Mesodermal cell (in vitro differentiated cells): ENCODE measurements at regions not wholly inside any gene's neighbourhood (a gene's known extent, or its start where the extent isn't known, plus 50 kb on each side); places are given as distances from the start of the nearest gene placed in this dataset.

Experiments
- H3K27ac ChIP-seq: 2 replicates; pipeline ENCODE4 v1.7.0; 2013; ENCODE audit warnings: mild to moderate bottlenecking, low read depth, low read length, moderate library complexity; ENCODE audit not compliant: severe bottlenecking
- H3K36me3 ChIP-seq: 2 replicates; pipeline ENCODE4 v1.7.1; 2013; ENCODE audit warnings: mild to moderate bottlenecking, low read length, moderate library complexity; ENCODE audit not compliant: control insufficient read depth, insufficient read depth
- H3K4me1 ChIP-seq: one replicate; pipeline ENCODE4 v1.7.1; 2013; ENCODE audit warnings: mild to moderate bottlenecking, low read length; ENCODE audit not compliant: insufficient read depth, control insufficient read depth, poor library complexity, severe bottlenecking
- H3K4me3 ChIP-seq: 2 replicates; pipeline ENCODE4 v1.7.0; 2013; ENCODE audit warnings: low read length, control low read depth, mild to moderate bottlenecking; ENCODE audit not compliant: insufficient read depth, poor library complexity, severe bottlenecking; ENCODE audit errors: extremely low read depth
- H3K9me3 ChIP-seq: 2 replicates; pipeline ENCODE4 v1.7.1; 2013; ENCODE audit warnings: mild to moderate bottlenecking, low read length, moderate library complexity; ENCODE audit not compliant: control insufficient read depth
- WGBS, 2 experiments: methylation state at CpG; one replicate each; pipeline ENCODE4 v1.1.5; 2013; ENCODE audit warnings: missing lambda C conversion rate in 2 of 2; ENCODE audit not compliant: insufficient coverage in 2 of 2; 5-methylcytosine and 5-hydroxymethylcytosine counted together

- Histone ChIP-seq H3K27ac (no peak overlapping the region), H3K4me3 (no peak overlapping the region), H3K36me3 (no peaks in the 10 kb centered on the region), H3K9me3 (no peaks in the 10 kb centered on the region), H3K4me1 (peaks cover 20% of the 10 kb centered on the region)
- WGBS, 2 experiments: 78 to 86% methylated on average over 6 of the region's 6 CpGs
Observed at GRCh38 chr2:236691799-236692167, 122.2 kb downstream of the ACKR3 start.

- Histone ChIP-seq H3K9me3 (no peaks in the 10 kb centered on the region), H3K27ac (no peak overlapping the region), H3K36me3 (no peaks in the 10 kb centered on the region), H3K4me1 (peaks cover 20% of the 10 kb centered on the region), H3K4me3 (no peak overlapping the region)
- 95 to 96% methylated on average over 6 to 7 of the region's 7 CpGs for WGBS, 2 experiments
Observed at GRCh38 chr2:236692937-236693336, 123.3 kb downstream of the ACKR3 start.

DNA sequence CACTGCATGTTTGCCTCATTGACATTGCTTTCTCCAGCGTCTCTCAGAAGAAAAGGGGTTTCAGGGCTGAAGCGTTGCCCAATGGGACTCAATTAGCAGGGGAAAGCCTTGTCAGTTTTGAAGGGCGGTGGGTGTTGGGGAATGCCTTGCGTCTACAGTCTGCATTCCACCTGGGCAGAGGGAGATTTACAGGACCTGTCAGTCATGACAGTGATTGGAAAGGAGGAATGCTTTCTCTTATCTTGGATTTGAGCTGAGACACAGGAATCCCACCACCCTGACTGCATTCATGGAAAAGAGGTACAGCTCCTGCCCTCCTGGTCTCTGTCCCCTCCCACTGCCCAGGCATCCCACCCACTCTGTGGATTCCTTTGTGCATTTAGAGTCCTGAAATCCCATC is 123.9 kb downstream of the ACKR3 start:
- peak overlapping the region; percentile 79 for H3K27ac ChIP-seq
- peaks cover 20% of the 10 kb centered on the region for H3K4me1 ChIP-seq
- WGBS, 2 experiments: 64 to 71% methylated on average over 4 of the region's 4 CpGs
- H3K9me3 ChIP-seq: no peaks in the 10 kb centered on the region
- no peak overlapping the region for H3K4me3 ChIP-seq
- H3K36me3 ChIP-seq: no peaks in the 10 kb centered on the region

DNA sequence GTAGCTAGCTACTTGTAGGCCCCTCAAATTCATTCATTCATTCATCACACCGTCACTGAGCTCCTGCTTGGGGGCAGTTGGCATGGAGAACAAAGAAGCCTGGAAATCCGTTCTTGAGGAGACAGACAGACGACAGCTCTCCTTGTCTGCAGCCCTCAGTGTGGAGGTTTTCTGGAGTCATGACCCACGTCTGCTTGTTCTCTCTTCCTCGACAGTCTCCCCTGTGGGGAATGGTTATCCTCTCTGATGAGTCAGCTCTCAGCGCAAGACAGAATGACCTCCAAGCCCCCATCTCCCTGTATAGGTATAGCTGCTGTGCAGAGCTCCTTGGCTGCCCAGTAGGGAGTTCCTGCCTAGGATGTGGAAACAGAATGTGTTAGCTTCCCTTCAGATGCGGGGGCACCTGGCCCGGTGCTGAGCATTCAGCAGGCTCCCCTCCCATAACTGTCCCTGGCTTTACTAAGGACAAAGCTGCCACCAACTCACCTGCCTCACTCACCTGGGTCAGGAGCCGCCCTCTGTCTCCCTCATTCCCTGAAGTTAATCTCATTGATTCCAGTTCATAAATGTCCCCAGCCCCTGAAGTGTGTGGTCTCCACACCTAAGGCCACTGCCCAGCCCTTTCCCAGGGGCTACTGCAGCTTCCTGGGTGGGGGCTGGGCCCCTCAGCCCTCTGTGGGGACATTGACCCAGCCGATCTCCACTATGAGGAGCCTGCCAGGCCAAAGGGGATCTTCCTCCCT is 124.7 kb downstream of the ACKR3 start:
- Histone ChIP-seq H3K9me3 (no peaks in the 10 kb centered on the region), H3K4me1 (peaks cover 20% of the 10 kb centered on the region), H3K27ac (peak overlapping the region; percentile 79), H3K36me3 (no peaks in the 10 kb centered on the region), H3K4me3 (no peak overlapping the region)
- WGBS, 2 experiments: 64 to 79% methylated on average over 8 to 9 of the region's 10 CpGs

GRCh38 chr2:236696834-236697233 is 127.2 kb downstream of the ACKR3 start:
- Histone ChIP-seq H3K27ac (no peak overlapping the region), H3K4me1 (peaks cover 17% of the 10 kb centered on the region), H3K4me3 (no peak overlapping the region), H3K36me3 (no peaks in the 10 kb centered on the region), H3K9me3 (no peaks in the 10 kb centered on the region)
- 57 to 67% methylated on average over 3 of the region's 3 CpGs for WGBS, 2 experiments

DNA sequence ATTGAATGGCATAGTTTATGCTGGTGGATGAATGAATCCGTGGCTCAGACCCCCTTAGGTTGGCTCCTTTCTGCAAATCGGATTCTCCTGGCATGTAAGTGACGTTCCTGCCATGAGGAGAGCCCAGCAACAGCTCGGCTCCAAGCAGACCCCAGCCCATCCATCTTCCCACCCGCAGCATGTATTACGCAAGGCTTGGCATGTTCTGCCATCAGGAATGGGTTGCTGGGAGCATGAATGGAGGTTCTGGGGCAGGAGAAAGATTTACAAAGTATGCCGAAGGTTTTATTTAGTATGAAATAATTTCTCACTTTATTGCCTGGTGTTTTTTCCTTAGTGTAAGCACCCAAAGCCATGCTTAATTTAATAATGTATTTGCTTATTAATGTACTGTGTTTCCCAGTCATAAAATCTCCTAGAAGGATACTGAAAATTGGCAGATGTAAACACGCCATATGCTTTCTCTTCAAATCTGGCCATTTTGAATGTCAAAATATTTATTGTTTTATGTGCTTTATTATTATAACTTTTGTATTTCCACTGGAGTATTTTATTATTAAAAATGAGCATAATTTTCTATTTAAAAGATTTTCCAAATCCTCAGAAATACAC is 128.5 kb downstream of the ACKR3 start:
- H3K36me3 ChIP-seq: no peaks in the 10 kb centered on the region
- H3K9me3 ChIP-seq: no peaks in the 10 kb centered on the region
- H3K27ac ChIP-seq: no peak overlapping the region
- no peak overlapping the region for H3K4me3 ChIP-seq
- 93% methylated on average over 5 of the region's 8 CpGs; no CpG with 5 or more reads in 1 of the 2 experiments for WGBS, 2 experiments
- H3K4me1 ChIP-seq: peaks cover 15% of the 10 kb centered on the region

- WGBS, 2 experiments: 90 to 100% methylated on average over 2 to 4 of the region's 4 CpGs
- H3K36me3 ChIP-seq: no peaks in the 10 kb centered on the region
- H3K4me3 ChIP-seq: no peak overlapping the region
- no peak overlapping the region for H3K27ac ChIP-seq
- H3K9me3 ChIP-seq: no peaks in the 10 kb centered on the region
- no peaks in the 10 kb centered on the region for H3K4me1 ChIP-seq
Observed at GRCh38 chr2:236700703-236701102, 131.1 kb downstream of the ACKR3 start.

GRCh38 chr2:236702657-236703372 is 133.2 kb downstream of the ACKR3 start:
- WGBS, 2 experiments: 93 to 96% methylated on average over 13 of the region's 14 CpGs
- Histone ChIP-seq H3K4me3 (no peak overlapping the region), H3K9me3 (no peaks in the 10 kb centered on the region), H3K4me1 (no peaks in the 10 kb centered on the region), H3K27ac (no peak overlapping the region), H3K36me3 (no peaks in the 10 kb centered on the region)

GRCh38 chr2:236703373-236703709 is 133.7 kb downstream of the ACKR3 start:
- Histone ChIP-seq H3K4me1 (no peaks in the 10 kb centered on the region), H3K36me3 (no peaks in the 10 kb centered on the region), H3K27ac (no peak overlapping the region), H3K4me3 (no peak overlapping the region), H3K9me3 (no peaks in the 10 kb centered on the region)
- 88 to 100% methylated on average over 2 of the region's 2 CpGs for WGBS, 2 experiments

GRCh38 chr2:236703906-236704305 is 134.3 kb downstream of the ACKR3 start:
- WGBS, 2 experiments: 91 to 95% methylated on average over 8 to 10 of the region's 10 CpGs
- no peaks in the 10 kb centered on the region for H3K36me3 ChIP-seq
- no peak overlapping the region for H3K4me3 ChIP-seq

DNA sequence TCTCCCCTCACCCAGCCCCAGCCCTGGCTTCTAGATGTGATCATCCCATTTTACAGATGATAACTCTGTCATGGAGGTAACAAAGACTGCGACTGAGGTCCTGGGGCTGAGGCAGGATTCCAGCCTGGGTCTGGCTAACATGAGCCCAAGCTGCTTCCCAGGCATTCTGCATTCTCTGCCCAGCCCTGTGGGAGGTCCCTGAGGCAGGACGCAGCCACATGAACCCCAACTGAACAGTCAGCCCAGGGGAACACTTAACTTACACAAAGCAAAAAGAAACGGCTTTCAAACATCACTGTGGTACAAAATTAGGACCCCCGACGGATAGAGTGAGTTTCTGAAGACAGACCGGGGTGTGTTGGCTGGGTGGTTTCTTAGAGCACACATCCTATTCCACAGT is 135.3 kb downstream of the ACKR3 start:
- Histone ChIP-seq H3K36me3 (no peaks in the 10 kb centered on the region), H3K4me3 (no peak overlapping the region), H3K27ac (no peak overlapping the region), H3K9me3 (no peaks in the 10 kb centered on the region), H3K4me1 (no peaks in the 10 kb centered on the region)
- WGBS, 2 experiments: 89 to 95% methylated on average over 2 to 4 of the region's 6 CpGs

More at GRCh38 chr2:236703906-236704305, 134.3 kb downstream of the ACKR3 start:
- no peak overlapping the region for H3K27ac ChIP-seq
- no peaks in the 10 kb centered on the region for H3K9me3 ChIP-seq
- H3K4me1 ChIP-seq: no peaks in the 10 kb centered on the region
